ENCODE measurements at regions not wholly inside any gene's neighbourhood (a gene's known extent, or its start where the extent isn't known, plus 50 kb on each side); places are given as distances from the start of the nearest gene placed in this dataset.

GRCh38 chr12:124093297-124093696, 120.3 kb downstream of the ZNF664 start:
- no peak for TF ChIP-seq CTCF (IDR thresholded peaks at IDR 0.05; ENCODE audit: control extremely low read depth in 1 of 3, insufficient read depth in 1 of 3, low read depth in 1 of 3, low read length in 3 of 3)
- TF ChIP-seq EZH2 (IDR thresholded peaks at IDR 0.05; ENCODE audit: low read depth, low read length, severe bottlenecking) = no peak
- TF ChIP-seq POLR2A (IDR thresholded peaks at IDR 0.05; ENCODE audit: control extremely low read depth in 1 of 2, low read depth in 2 of 2, low read length in 2 of 2) = no peak
- TF ChIP-seq POLR2AphosphoS5 (IDR thresholded peaks at IDR 0.05; ENCODE audit: low read depth, low read length) = no peak
- TF ChIP-seq USF2 (IDR thresholded peaks at IDR 0.05; ENCODE audit: low read length) = no peak
- no peak for TF ChIP-seq HDAC6 (IDR thresholded peaks at IDR 0.05; ENCODE audit: low read depth, low read length)
- no peak for TF ChIP-seq PHF8 (conservative IDR thresholded peaks at IDR 0.05; ENCODE audit: low read depth, low read length)
- TF ChIP-seq SRF (IDR thresholded peaks at IDR 0.05; ENCODE audit: low read depth, low read length) = no peak
- TF ChIP-seq EP300 (IDR thresholded peaks at IDR 0.05; ENCODE audit: borderline replicate concordance in 1 of 2, low read depth in 2 of 2, low read length in 2 of 2) = no peak
- TF ChIP-seq RAD21 (IDR thresholded peaks at IDR 0.05 in 1 of 2, conservative IDR thresholded peaks at IDR 0.05 in 1 of 2; ENCODE audit: low read depth in 2 of 2, low read length in 2 of 2) = no peak
- no peak for TF ChIP-seq ATF2 (IDR thresholded peaks at IDR 0.05; ENCODE audit: low read length)
- no peak for TF ChIP-seq SIX5 (IDR thresholded peaks at IDR 0.05; ENCODE audit: low read depth, low read length)
- TF ChIP-seq GABPA (IDR thresholded peaks at IDR 0.05; ENCODE audit: borderline replicate concordance, insufficient read depth, low read length) = no peak
